ENCODE measurements at regions not wholly inside any gene's neighbourhood (a gene's known extent, or its start where the extent isn't known, plus 50 kb on each side); places are given as distances from the start of the nearest gene placed in this dataset.

- no peak for DNase-seq (ENCODE audit: low read depth)
- TF ChIP-seq CTCF (IDR thresholded peaks at IDR 0.05; ENCODE audit: low read length, missing control alignments) = no peak
- H3K4me3 ChIP-seq (replicated peaks; ENCODE audit: low read depth, low read length) = no peak overlapping the region
Observed at GRCh38 chrX:8861908-8862307, 60.7 kb upstream of the FAM9A start.

GRCh38 chrX:8851231-8851886, 50.2 kb upstream of the FAM9A start:
- TF ChIP-seq CTCF (IDR thresholded peaks at IDR 0.05; ENCODE audit: low read length, missing control alignments) = no peak
- DNase-seq (ENCODE audit: low read depth) = peak; percentile 35
- no peak overlapping the region for H3K4me3 ChIP-seq (replicated peaks; ENCODE audit: low read depth, low read length)
